ENCODE measurements at regions not wholly inside any gene's neighbourhood (a gene's known extent, or its start where the extent isn't known, plus 50 kb on each side); places are given as distances from the start of the nearest gene placed in this dataset.

GRCh38 chr18:78517328-78517727 lies 462.3 kb upstream of the SALL3 start:
- Histone ChIP-seq H3K79me2 (ENCODE audit: insufficient read depth, low read length) (no peaks in the 10 kb centered on the region), H3K36me3 (ENCODE audit: insufficient read depth, low read length) (no peaks in the 10 kb centered on the region), H3K9me3 (ENCODE audit: insufficient read depth, low read length, severe bottlenecking) (no peaks in the 10 kb centered on the region), H3K27ac (ENCODE audit: low read length) (no peak overlapping the region), H3K4me1 (ENCODE audit: insufficient read depth, low read length) (no peaks in the 10 kb centered on the region), H3K27me3 (ENCODE audit: insufficient read depth, low read length, poor library complexity) (no peaks in the 10 kb centered on the region), H4K20me1 (ENCODE audit: insufficient read depth, low read length) (no peaks in the 10 kb centered on the region), H3K4me3 (ENCODE audit: low read depth in 1 of 2, low read length in 2 of 2) (no peak overlapping the region), H3K9ac (ENCODE audit: low read depth, low read length) (no peak overlapping the region), H3K4me2 (ENCODE audit: insufficient read depth, low read length) (no peak overlapping the region), H2AFZ (ENCODE audit: low read depth, low read length) (no peak overlapping the region)
- no peak for TF ChIP-seq EZH2 (IDR thresholded peaks at IDR 0.05; ENCODE audit: borderline replicate concordance, low read depth, low read length, severe bottlenecking)
- no peak for TF ChIP-seq CTCF (IDR thresholded peaks at IDR 0.05; ENCODE audit: borderline replicate concordance, extremely low read depth, low read length, poor library complexity, severe bottlenecking)
- ATAC-seq (ENCODE audit: insufficient read depth, low read depth) (no peak), DNase-seq (no peak)

- TF ChIP-seq EZH2 (IDR thresholded peaks at IDR 0.05; ENCODE audit: borderline replicate concordance, low read depth, low read length, severe bottlenecking) (no peak), CTCF (IDR thresholded peaks at IDR 0.05; ENCODE audit: borderline replicate concordance, extremely low read depth, low read length, poor library complexity, severe bottlenecking) (no peak)
- Histone ChIP-seq H2AFZ (ENCODE audit: low read depth, low read length) (no peak overlapping the region), H3K79me2 (ENCODE audit: insufficient read depth, low read length) (no peaks in the 10 kb centered on the region), H3K9me3 (ENCODE audit: insufficient read depth, low read length, severe bottlenecking) (no peaks in the 10 kb centered on the region), H3K36me3 (ENCODE audit: insufficient read depth, low read length) (no peaks in the 10 kb centered on the region), H3K27ac (ENCODE audit: low read length) (no peak overlapping the region), H3K4me3 (ENCODE audit: low read depth in 1 of 2, low read length in 2 of 2) (no peak overlapping the region), H3K4me1 (ENCODE audit: insufficient read depth, low read length) (no peaks in the 10 kb centered on the region), H4K20me1 (ENCODE audit: insufficient read depth, low read length) (no peaks in the 10 kb centered on the region), H3K4me2 (ENCODE audit: insufficient read depth, low read length) (no peak overlapping the region), H3K9ac (ENCODE audit: low read depth, low read length) (no peak overlapping the region), H3K27me3 (ENCODE audit: insufficient read depth, low read length, poor library complexity) (no peaks in the 10 kb centered on the region)
- no peak for DNase-seq
- no peak for ATAC-seq (ENCODE audit: insufficient read depth, low read depth)
Measured at GRCh38 chr18:78517973-78518372, 461.6 kb upstream of the SALL3 start.

GRCh38 chr18:78518805-78519204 lies 460.8 kb upstream of the SALL3 start:
- no peak for ATAC-seq (ENCODE audit: insufficient read depth, low read depth)
- H3K27me3 ChIP-seq (ENCODE audit: insufficient read depth, low read length, poor library complexity): no peaks in the 10 kb centered on the region
- no peak overlapping the region for H3K4me2 ChIP-seq (ENCODE audit: insufficient read depth, low read length)

GRCh38 chr18:78519394-78520062 lies 460.1 kb upstream of the SALL3 start:
- ATAC-seq (ENCODE audit: insufficient read depth, low read depth) (no peak), DNase-seq (no peak)
- Histone ChIP-seq H3K4me3 (ENCODE audit: low read depth in 1 of 2, low read length in 2 of 2) (no peak overlapping the region), H3K9me3 (ENCODE audit: insufficient read depth, low read length, severe bottlenecking) (no peaks in the 10 kb centered on the region), H3K9ac (ENCODE audit: low read depth, low read length) (no peak overlapping the region), H3K79me2 (ENCODE audit: insufficient read depth, low read length) (no peaks in the 10 kb centered on the region), H4K20me1 (ENCODE audit: insufficient read depth, low read length) (no peaks in the 10 kb centered on the region), H3K27me3 (ENCODE audit: insufficient read depth, low read length, poor library complexity) (no peaks in the 10 kb centered on the region), H3K4me1 (ENCODE audit: insufficient read depth, low read length) (no peaks in the 10 kb centered on the region), H3K4me2 (ENCODE audit: insufficient read depth, low read length) (no peak overlapping the region), H3K27ac (ENCODE audit: low read length) (no peak overlapping the region), H3K36me3 (ENCODE audit: insufficient read depth, low read length) (no peaks in the 10 kb centered on the region), H2AFZ (ENCODE audit: low read depth, low read length) (no peak overlapping the region)
- TF ChIP-seq EZH2 (IDR thresholded peaks at IDR 0.05; ENCODE audit: borderline replicate concordance, low read depth, low read length, severe bottlenecking): no peak
- no peak for TF ChIP-seq CTCF (IDR thresholded peaks at IDR 0.05; ENCODE audit: borderline replicate concordance, extremely low read depth, low read length, poor library complexity, severe bottlenecking)

More at GRCh38 chr18:78518805-78519204, 460.8 kb upstream of the SALL3 start:
- H3K9me3 ChIP-seq (ENCODE audit: insufficient read depth, low read length, severe bottlenecking): no peaks in the 10 kb centered on the region
- H4K20me1 ChIP-seq (ENCODE audit: insufficient read depth, low read length): no peaks in the 10 kb centered on the region
- TF ChIP-seq EZH2 (IDR thresholded peaks at IDR 0.05; ENCODE audit: borderline replicate concordance, low read depth, low read length, severe bottlenecking): no peak
- DNase-seq: no peak
- H3K27ac ChIP-seq (ENCODE audit: low read length): no peak overlapping the region
- H3K4me1 ChIP-seq (ENCODE audit: insufficient read depth, low read length): no peaks in the 10 kb centered on the region
- H2AFZ ChIP-seq (ENCODE audit: low read depth, low read length): no peak overlapping the region
- no peaks in the 10 kb centered on the region for H3K36me3 ChIP-seq (ENCODE audit: insufficient read depth, low read length)
- no peaks in the 10 kb centered on the region for H3K79me2 ChIP-seq (ENCODE audit: insufficient read depth, low read length)
- no peak overlapping the region for H3K9ac ChIP-seq (ENCODE audit: low read depth, low read length)
- no peak overlapping the region for H3K4me3 ChIP-seq (ENCODE audit: low read depth in 1 of 2, low read length in 2 of 2)

Data from DND-41 (cell line).